ENCODE measurements at regions not wholly inside any gene's neighbourhood (a gene's known extent, or its start where the extent isn't known, plus 50 kb on each side); places are given as distances from the start of the nearest gene placed in this dataset.
A peak's percentile ranks its signal among the peaks of the same experiment; 100 is the strongest.

DNA sequence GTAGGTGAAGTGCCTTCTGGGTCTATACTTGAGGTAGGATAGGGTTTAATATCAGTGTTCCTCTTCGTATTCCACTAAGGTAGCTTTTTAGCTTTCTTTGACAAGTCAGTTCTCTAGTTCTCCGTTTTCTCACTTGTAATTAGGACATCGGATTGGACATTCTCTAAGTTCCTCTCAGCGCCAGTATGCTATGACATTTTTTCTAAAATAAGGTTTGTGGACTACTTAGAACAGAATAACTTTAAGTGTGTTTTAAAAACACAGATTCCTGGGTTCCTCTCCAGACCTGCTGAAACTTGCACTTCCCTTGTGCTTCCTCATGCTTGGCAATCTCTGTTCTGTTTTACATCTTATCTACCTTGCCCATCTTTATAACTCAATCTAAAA, 69.3 kb upstream of the YWHAQ start:
- POLR2A ChIA-PET: no interaction called here
- Histone ChIP-seq H3K9me2 (ENCODE audit: insufficient read depth) (no peaks in the 10 kb centered on the region), H2AFZ (ENCODE audit: low read depth, low read length, poor library complexity, severe bottlenecking) (peak overlapping the region; percentile 78), H3K36me3 (ENCODE audit: control insufficient read depth in 1 of 2, insufficient read depth in 2 of 2, low read length in 2 of 2) (no peaks in the 10 kb centered on the region), H3K4me2 (ENCODE audit: low read length) (no peak overlapping the region), H3K4me1 (ENCODE audit: control insufficient read depth in 1 of 2, insufficient read depth in 2 of 2, low read length in 2 of 2) (peaks cover 10 to 25% of the 10 kb centered on the region in 2 experiments; a peak in 3 of 4 replicates), H3K9ac (ENCODE audit: low read length) (no peak overlapping the region), H3K27me3 (ENCODE audit: insufficient read depth, low read length) (peaks cover 3% of the 10 kb centered on the region; the same call in 1 of the 2 replicates), H3K79me2 (ENCODE audit: insufficient read depth, low read length) (no peaks in the 10 kb centered on the region), H3K4me3 (replicated peaks in 1 of 2; ENCODE audit: low read depth in 1 of 2, low read length in 2 of 2) (no peak overlapping the region), H3K27ac (ENCODE audit: low read depth, low read length) (no peak overlapping the region), H4K20me1 (ENCODE audit: insufficient read depth) (no peaks in the 10 kb centered on the region), H3K9me3 (ENCODE audit: control insufficient read depth in 1 of 2, insufficient read depth in 1 of 2, low read depth in 1 of 2, low read length in 2 of 2) (no peaks in the 10 kb centered on the region)
- RAD21 ChIA-PET (ENCODE audit: low non-redundant PET in 1 of 2, low total read pairs in 2 of 2, uncharacterized antibody in 2 of 2, unreplicated experiment in 2 of 2): no interaction called here
- ATAC-seq (no peak), DNase-seq (ENCODE audit: low read depth, low spot score) (no peak)
- BruUV-seq (replicated peaks): no TSS peak
- CTCF ChIA-PET: no interaction called here
- intact Hi-C loops (cut with micrococcal nuclease): no loop called here
- TF ChIP-seq EGR1 (IDR thresholded peaks at IDR 0.05; ENCODE audit: low read depth) (no peak), POLR2A (IDR thresholded peaks at IDR 0.05; ENCODE audit: borderline replicate concordance, extremely low read depth, insufficient read depth, insufficient read length) (no peak), SIN3A (IDR thresholded peaks at IDR 0.05; ENCODE audit: low read depth) (no peak), SP1 (IDR thresholded peaks at IDR 0.05; ENCODE audit: low read depth) (no peak), YY1 (IDR thresholded peaks at IDR 0.05; ENCODE audit: extremely low read depth, insufficient replicate concordance, low read depth, low read length) (no peak), TCF7L2 (IDR thresholded peaks at IDR 0.05; ENCODE audit: borderline replicate concordance, extremely low read depth, insufficient read depth, insufficient read length) (no peak), ELF1 (IDR thresholded peaks at IDR 0.05; ENCODE audit: borderline replicate concordance, low read depth) (no peak), FOSL1 (IDR thresholded peaks at IDR 0.05; ENCODE audit: low read depth) (no peak), POLR2AphosphoS5 (IDR thresholded peaks at IDR 0.05; ENCODE audit: low read depth, low read length) (no peak), CEBPB (IDR thresholded peaks at IDR 0.05; ENCODE audit: low read depth) (no peak)
- TF ChIP-seq, protein P1, sequence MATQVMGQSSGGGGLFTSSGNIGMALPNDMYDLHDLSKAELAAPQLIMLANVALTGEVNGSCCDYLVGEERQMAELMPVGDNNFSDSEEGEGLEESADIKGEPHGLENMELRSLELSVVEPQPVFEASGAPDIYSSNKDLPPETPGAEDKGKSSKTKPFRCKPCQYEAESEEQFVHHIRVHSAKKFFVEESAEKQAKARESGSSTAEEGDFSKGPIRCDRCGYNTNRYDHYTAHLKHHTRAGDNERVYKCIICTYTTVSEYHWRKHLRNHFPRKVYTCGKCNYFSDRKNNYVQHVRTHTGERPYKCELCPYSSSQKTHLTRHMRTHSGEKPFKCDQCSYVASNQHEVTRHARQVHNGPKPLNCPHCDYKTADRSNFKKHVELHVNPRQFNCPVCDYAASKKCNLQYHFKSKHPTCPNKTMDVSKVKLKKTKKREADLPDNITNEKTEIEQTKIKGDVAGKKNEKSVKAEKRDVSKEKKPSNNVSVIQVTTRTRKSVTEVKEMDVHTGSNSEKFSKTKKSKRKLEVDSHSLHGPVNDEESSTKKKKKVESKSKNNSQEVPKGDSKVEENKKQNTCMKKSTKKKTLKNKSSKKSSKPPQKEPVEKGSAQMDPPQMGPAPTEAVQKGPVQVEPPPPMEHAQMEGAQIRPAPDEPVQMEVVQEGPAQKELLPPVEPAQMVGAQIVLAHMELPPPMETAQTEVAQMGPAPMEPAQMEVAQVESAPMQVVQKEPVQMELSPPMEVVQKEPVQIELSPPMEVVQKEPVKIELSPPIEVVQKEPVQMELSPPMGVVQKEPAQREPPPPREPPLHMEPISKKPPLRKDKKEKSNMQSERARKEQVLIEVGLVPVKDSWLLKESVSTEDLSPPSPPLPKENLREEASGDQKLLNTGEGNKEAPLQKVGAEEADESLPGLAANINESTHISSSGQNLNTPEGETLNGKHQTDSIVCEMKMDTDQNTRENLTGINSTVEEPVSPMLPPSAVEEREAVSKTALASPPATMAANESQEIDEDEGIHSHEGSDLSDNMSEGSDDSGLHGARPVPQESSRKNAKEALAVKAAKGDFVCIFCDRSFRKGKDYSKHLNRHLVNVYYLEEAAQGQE (IDR thresholded peaks at IDR 0.05; ENCODE audit: low read depth): no peak
- TF ChIP-seq, protein P2, sequence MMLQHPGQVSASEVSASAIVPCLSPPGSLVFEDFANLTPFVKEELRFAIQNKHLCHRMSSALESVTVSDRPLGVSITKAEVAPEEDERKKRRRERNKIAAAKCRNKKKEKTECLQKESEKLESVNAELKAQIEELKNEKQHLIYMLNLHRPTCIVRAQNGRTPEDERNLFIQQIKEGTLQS (IDR thresholded peaks at IDR 0.05): no peak
- TF ChIP-seq, protein P3, sequence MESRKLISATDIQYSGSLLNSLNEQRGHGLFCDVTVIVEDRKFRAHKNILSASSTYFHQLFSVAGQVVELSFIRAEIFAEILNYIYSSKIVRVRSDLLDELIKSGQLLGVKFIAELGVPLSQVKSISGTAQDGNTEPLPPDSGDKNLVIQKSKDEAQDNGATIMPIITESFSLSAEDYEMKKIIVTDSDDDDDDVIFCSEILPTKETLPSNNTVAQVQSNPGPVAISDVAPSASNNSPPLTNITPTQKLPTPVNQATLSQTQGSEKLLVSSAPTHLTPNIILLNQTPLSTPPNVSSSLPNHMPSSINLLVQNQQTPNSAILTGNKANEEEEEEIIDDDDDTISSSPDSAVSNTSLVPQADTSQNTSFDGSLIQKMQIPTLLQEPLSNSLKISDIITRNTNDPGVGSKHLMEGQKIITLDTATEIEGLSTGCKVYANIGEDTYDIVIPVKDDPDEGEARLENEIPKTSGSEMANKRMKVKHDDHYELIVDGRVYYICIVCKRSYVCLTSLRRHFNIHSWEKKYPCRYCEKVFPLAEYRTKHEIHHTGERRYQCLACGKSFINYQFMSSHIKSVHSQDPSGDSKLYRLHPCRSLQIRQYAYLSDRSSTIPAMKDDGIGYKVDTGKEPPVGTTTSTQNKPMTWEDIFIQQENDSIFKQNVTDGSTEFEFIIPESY (IDR thresholded peaks at IDR 0.05; ENCODE audit: extremely low read depth, insufficient replicate concordance, low read length): no peak
- TF ChIP-seq, protein P4, sequence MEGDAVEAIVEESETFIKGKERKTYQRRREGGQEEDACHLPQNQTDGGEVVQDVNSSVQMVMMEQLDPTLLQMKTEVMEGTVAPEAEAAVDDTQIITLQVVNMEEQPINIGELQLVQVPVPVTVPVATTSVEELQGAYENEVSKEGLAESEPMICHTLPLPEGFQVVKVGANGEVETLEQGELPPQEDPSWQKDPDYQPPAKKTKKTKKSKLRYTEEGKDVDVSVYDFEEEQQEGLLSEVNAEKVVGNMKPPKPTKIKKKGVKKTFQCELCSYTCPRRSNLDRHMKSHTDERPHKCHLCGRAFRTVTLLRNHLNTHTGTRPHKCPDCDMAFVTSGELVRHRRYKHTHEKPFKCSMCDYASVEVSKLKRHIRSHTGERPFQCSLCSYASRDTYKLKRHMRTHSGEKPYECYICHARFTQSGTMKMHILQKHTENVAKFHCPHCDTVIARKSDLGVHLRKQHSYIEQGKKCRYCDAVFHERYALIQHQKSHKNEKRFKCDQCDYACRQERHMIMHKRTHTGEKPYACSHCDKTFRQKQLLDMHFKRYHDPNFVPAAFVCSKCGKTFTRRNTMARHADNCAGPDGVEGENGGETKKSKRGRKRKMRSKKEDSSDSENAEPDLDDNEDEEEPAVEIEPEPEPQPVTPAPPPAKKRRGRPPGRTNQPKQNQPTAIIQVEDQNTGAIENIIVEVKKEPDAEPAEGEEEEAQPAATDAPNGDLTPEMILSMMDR (IDR thresholded peaks at IDR 0.05 in 2 of 3, conservative IDR thresholded peaks at IDR 0.05 in 1 of 3; ENCODE audit: borderline replicate concordance in 1 of 3, insufficient read depth in 1 of 3, low read depth in 2 of 3, low read length in 2 of 3): no peak

All from HCT116 (cell line).